NCI-H446 treated with DMSO at 0.1 percent for 48 hours (cell line): ENCODE measurements at regions not wholly inside any gene's neighbourhood (a gene's known extent, or its start where the extent isn't known, plus 50 kb on each side); places are given as distances from the start of the nearest gene placed in this dataset.
A peak's percentile ranks its signal among the peaks of the same experiment; 100 is the strongest.

Experiments used
- DNase-seq: peaks from one replicate; lab custom pipeline; 2025; lab: John Stamatoyannopoulos, UW

GRCh38 chr20:21033817-21034216 is 72.3 kb downstream of the LINC00237 start:
- DNase-seq: no peak

DNA sequence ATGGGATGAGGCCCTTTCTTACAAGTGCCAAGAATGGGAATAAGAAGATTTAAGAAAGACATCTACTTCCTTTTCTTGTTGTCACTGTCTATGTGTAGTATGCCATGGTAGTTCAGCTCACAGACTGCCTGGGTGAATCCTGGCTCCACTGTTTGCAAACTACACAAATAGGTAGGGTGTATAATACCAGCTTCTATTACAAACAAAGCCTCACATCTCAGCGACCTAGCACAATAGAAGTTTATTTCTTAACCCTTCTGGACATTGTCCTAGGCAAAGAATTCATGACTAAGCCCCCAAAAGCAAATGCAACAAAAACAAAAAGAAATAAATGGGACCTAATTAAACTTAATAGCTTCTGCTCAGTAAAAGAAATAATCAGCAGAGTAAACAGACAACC is 74.5 kb downstream of the LINC00237 start:
- no peak for DNase-seq

- no peak for DNase-seq
Measured at GRCh38 chr20:21029341-21029740, 76.8 kb downstream of the LINC00237 start.

DNA sequence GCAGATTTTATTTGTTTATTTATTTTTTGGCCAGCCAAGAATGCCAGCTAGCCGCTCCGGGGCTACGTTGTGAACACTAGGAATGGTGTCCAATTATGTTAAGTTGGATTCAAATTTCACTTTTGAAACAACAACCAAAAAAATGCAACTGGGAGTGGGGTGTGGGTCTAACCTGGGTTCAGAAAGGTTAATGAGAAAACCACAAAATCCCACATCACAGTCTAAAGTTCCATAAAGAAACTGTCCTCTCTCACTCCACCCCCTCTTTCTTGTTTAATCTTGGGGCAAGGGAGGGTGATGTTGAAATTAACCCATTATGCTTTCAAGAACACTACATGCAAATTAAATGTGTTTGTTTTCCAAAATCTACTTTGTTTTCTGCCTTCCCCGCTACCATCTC is 77.2 kb downstream of the LINC00237 start:
- DNase-seq: no peak

DNA sequence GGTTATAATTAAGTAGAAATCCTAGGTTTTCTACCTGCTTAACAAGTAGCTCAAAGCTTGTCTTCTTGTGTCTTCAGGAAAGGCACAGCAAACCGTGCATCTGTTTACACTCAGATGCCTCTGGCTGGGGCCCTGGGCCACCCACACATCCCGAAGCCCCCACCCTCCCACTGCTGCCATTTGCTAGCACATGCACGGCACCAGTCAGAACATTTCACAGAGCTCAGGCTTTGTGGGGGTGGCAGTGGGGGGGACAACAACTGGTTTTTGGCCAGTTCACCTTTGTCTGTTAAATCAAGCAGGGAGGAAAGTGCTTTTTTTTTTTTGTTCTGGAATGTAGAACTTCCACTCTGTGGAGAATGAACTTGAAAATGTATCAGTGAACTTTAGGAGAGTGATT is 77.7 kb downstream of the LINC00237 start:
- DNase-seq: no peak

DNA sequence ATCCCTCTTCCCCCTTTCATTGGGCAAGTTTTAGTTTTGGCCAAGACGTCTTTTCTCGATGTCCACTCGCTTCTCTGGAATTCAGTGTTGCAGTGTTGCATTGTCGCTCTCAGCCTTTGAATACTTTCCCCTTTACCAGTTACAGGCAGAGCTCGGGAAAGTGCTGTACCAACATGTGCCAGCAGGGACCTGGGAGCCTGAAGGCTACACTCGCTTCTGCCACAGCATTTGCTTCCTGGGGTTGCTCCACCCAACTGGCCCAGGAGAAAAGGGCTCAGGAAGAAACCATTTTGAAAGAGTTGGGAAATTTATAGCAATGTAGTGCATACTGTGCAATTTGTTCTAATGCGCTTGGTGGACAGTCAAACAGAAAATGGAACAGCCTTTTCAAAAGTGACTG is 78.6 kb downstream of the LINC00237 start:
- peak; percentile 14 for DNase-seq

GRCh38 chr20:21026951-21027350 is 79.2 kb downstream of the LINC00237 start:
- no peak for DNase-seq

DNA sequence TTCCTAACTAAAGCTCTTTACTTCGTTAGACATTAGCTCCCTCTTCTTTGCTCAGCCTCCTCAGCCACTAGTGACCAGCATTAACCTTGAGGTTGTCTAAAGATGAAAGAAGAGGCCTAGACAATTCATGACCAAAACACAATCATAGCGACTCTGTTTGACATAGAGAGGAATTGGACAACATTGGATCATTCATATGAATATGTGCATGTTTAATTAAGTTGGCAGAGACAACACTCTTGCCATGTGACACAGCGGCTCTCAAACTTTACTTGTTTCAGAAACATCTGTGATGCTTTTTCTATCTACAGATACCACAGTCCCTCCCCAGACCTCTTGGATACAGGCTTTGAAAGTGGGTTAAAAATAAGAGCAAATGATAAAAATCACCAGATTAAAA is 81.7 kb downstream of the LINC00237 start:
- no peak for DNase-seq

GRCh38 chr20:21022925-21023324 is 83.2 kb downstream of the LINC00237 start:
- no peak for DNase-seq

- no peak for DNase-seq
Measured at GRCh38 chr20:21021472-21021790, 84.7 kb downstream of the LINC00237 start.

GRCh38 chr20:21020659-21021471 is 85.3 kb downstream of the LINC00237 start:
- DNase-seq: no peak

DNA sequence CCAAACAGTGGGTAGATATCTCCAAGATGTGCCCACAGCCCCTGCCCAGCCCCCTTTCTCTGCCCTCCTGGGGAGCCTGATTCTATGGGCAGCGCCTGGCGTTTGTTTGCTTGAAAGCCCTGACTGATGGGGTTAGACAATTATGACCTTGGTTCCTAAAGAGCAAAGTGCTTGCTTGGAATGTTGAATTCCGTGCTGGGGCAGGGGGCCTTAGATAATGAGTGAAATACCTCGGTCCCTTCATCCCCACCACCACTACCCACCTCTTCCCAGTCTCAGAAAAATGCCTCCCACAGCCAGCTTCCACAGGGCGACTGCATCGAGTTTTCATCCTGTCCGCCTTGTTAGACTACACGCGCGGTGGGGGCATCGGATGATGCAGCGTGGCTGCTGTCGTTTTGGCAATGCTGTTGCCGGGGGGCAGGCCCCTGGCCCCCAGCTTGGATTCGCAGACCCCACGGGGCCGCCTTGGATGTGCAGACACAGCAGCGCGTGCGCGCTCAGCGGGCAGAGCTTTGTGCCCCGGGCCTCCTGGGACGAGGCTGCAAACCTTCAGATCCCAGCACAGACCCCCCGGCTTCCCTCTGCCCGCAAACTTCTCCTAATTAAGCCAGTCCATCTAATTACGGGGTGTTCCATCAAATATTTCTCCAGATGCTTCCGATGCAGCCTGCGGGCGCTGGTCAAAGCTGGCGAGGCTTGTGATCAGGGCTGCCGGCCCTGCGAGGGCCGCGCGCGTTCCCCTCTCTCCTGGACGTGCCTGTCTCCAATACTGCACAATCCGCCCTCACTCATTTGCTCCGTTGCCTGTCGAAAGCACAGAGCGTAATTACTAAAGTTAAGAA is 86.1 kb downstream of the LINC00237 start:
- DNase-seq: no peak

- no peak for DNase-seq
Measured at GRCh38 chr20:21019468-21019813, 86.7 kb downstream of the LINC00237 start.

DNA sequence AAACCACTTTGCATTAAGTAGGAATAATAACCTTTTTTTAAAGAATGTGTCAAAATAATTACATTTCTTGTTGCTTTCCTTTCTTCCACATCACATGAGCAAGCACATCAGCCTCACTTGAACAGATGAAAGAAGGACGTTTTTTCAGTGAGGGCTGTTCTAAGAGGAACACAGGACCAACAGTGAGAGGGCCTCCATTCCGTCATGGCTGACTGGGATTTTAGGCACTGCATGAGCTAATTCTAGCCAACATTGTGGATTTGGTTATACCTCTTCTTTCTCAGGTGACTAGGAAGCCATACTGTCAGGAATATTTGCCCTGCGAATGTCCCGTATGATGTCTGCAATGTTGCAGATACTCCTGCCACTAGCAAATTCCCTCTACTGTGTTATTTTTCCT is 87.6 kb downstream of the LINC00237 start:
- no peak for DNase-seq

DNA sequence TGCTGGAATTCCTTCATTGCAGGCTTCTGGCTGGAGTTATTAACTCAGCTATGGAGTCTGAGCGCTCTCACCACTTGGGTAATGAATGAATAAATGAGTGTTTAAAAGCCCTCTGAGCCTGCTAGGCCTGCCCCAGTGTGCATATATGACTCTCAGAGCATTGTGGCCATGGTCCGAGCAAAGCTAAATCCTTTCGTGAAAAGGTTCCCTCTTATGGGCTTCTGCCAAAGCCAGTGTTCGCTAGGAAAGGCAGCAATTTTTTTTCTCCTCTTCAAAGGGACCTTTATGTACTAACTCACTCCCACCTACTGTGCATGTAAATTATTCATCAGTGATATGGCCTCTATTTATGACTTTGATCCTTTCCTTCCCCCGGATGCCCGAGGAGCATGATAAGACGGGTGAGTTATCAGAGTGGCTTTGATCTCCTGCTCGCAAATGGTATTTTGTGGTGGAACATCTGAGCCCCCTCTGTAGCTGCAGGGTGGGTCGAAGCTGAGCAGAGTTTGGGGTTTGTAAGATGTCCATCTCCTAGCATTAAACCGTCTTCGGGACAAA is 88.6 kb downstream of the LINC00237 start:
- no peak for DNase-seq

GRCh38 chr20:21016751-21017150 is 89.4 kb downstream of the LINC00237 start:
- DNase-seq: no peak

DNA sequence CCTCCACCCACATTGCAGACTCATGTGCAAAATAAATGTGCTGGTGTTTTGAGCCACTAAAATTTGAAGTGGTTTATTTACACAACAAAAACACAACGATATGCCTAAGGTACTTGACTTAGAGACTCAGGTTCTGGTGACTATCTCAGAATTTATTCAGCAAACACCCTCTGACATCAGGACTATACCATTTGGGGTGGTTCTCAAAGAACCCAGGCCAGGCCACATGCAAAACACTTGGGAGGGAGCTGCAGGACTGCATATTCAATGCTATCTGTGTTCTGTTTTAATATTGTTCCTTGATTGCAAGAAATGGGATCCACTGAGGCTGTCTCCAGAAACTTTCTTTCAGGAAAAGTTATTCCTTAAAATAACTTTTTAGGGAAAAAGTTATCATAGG is 91.6 kb downstream of the LINC00237 start:
- no peak for DNase-seq

- DNase-seq: no peak
Measured at GRCh38 chr20:21008951-21009350, 97.2 kb downstream of the LINC00237 start.

DNA sequence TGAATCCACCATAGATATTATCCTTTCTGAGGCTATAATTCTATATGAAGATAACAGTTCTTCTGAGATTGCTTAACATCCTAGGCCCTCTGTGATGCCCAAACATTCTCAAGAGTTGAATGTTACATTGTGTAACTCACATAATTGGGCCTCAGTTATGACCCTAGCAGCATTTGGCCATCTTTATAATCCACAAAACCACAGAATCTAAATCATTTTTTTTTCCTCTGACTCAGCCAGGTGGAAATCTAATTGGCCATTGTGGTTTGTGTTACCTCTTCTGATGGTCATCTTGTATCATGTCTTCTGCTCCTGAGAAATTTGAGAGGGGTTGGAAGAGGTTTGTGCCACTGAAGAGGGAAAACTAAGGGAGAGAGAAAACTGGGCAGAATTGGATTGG is 99.5 kb downstream of the LINC00237 start:
- no peak for DNase-seq

DNA sequence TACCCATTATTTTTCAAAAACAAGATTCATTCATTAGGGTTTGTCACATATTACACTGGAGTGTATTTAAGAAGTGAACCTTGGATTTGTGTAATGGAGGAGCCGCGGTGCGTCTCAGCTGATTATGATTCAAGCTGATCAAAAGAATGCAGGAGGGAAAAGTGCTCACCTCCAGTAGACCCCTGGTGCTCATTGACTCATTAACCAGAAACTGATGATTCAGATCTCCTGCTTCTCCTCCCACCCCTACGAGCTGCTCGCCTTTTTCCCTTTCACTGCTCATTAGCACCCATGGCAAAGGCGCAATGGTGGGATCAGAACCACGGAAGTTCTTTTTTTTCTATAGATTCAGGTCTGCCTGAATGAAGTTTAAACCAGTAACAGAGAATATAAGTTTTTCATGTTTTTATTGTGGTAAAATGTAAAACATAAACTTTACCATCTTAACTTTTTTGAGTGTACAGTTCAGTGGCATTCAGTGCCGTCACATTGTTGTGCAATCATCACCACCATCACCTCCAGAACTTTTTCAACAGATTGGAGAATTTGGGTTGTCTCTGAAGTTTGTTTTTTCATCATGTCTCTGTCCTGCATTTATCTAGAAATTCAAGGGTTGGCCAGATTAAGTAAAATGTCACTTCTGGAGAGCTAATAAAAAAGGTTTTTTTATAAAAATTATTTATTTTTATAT is 101.6 kb downstream of the LINC00237 start:
- DNase-seq: no peak

- DNase-seq: no peak
Measured at GRCh38 chr20:21003902-21004301, 102.3 kb downstream of the LINC00237 start.

- DNase-seq: no peak
Measured at GRCh38 chr20:21002486-21002885, 103.7 kb downstream of the LINC00237 start.

GRCh38 chr20:20993372-20993771 is 112.8 kb downstream of the LINC00237 start:
- DNase-seq: no peak
